SH-SY5Y (cell line): ENCODE measurements at regions not wholly inside any gene's neighbourhood (a gene's known extent, or its start where the extent isn't known, plus 50 kb on each side); places are given as distances from the start of the nearest gene placed in this dataset.

Experiments used
- GATA2 ChIP-seq: IDR thresholded peaks from 2 replicates; pipeline ENCODE4 v1.6.1; 2011; ENCODE audit warnings: mild to moderate bottlenecking, low read depth, low read length
- GATA3 ChIP-seq: IDR thresholded peaks from 2 replicates; pipeline ENCODE4 v1.6.1; 2011; ENCODE audit warnings: low read depth, mild to moderate bottlenecking, low read length, moderate library complexity

- TF ChIP-seq GATA2: no peak
- no peak for TF ChIP-seq GATA3
These were observed 143.5 kb downstream of the TPBG start for GRCh38 chr6:82507112-82507511.
